ENCODE measurements at regions not wholly inside any gene's neighbourhood (a gene's known extent, or its start where the extent isn't known, plus 50 kb on each side); places are given as distances from the start of the nearest gene placed in this dataset.

DNA sequence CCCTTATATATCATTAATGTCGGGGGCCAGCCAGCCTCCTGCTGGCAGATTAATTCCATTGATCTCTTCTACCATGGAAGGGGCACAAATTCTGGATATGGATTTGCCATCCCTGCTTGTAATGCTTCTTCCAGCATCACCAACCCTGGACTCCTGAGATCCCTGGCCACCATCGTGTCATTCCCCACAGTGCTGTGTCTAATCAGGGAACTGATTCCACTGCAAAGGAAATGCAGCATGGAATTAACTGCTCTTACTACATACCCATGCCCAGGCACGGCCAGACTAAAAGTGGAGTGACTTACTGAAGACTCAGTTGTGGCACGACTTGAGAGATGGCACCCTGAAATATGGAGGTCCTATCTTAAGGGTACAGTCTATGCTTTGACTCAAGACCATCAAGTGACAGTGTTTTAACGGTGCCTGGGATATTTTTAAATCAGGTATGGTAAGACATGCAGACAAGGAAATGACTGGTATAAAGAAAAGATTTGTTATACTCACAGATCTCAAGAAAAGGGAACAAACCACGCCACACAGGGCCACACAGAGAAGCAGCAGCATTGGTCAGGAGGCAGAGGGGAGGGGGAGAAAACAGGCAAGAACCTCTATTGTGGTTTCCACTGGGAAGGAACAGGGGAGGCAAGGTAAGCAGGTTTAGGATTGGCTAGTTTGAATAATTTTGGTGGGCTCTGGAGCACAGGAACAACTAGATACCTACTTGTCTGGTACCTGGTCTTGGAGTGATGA lies 65.1 kb downstream of the IGLL5 start:
- Histone ChIP-seq H3K4me3 (ENCODE audit: low read length in 2 of 2) (no peak overlapping the region), H2BK120ac (ENCODE audit: low read depth, low read length) (no peak overlapping the region), H2BK12ac (ENCODE audit: low read length) (no peak overlapping the region), H3K79me1 (ENCODE audit: low read depth, low read length) (no peaks in the 10 kb centered on the region), H2AK5ac (ENCODE audit: low read depth, low read length) (no peak overlapping the region), H2AFZ (ENCODE audit: low read length) (no peak overlapping the region), H3K36me3 (replicated peaks in 1 of 2; ENCODE audit: control insufficient read depth in 2 of 2, insufficient read depth in 2 of 2, low read length in 2 of 2) (no peaks in the 10 kb centered on the region), H4K91ac (ENCODE audit: low read depth, low read length, poor library complexity) (no peak overlapping the region), H3K27me3 (ENCODE audit: control insufficient read depth in 3 of 3, insufficient read depth in 3 of 3, low read depth in 1 of 3, low read length in 3 of 3) (peaks cover 0 to 9% (median 3%) of the 10 kb centered on the region in 3 experiments), H2BK5ac (ENCODE audit: low read length) (no peak overlapping the region), H3K23ac (ENCODE audit: low read depth, low read length, poor library complexity) (peak overlapping the region; percentile 28), H3K4me2 (ENCODE audit: insufficient read depth, low read length, poor library complexity, severe bottlenecking) (no peak overlapping the region), H3K27ac (replicated peaks; ENCODE audit: low read length) (no peak overlapping the region), H3K9me3 (replicated peaks in 1 of 2; ENCODE audit: control insufficient read depth in 2 of 2, insufficient read depth in 1 of 2, low read depth in 1 of 2, low read length in 2 of 2) (peaks cover 0 to 5% of the 10 kb centered on the region in 2 donors), H2BK15ac (ENCODE audit: low read length) (no peak overlapping the region), H3K9ac (ENCODE audit: low read depth, low read length, poor library complexity) (no peak overlapping the region), H3K18ac (ENCODE audit: low read length) (no peak overlapping the region), H3K4ac (ENCODE audit: low read length) (no peak overlapping the region), H4K8ac (ENCODE audit: low read depth, low read length) (no peak overlapping the region), H3K4me1 (ENCODE audit: control insufficient read depth in 2 of 2, insufficient read depth in 1 of 2, low read depth in 1 of 2, low read length in 2 of 2) (peaks cover 0 to 2% of the 10 kb centered on the region in 2 donors), H3K14ac (ENCODE audit: low read length) (no peak overlapping the region)
- no CpG with 5 or more reads among the region's 6 CpGs for WGBS, 2 donors (ENCODE audit: extremely low coverage in 2 of 2, insufficient read length in 2 of 2, insufficient replicate concordance in 1 of 2)
- DNase-seq (ENCODE audit: low spot score): no peak

DNA sequence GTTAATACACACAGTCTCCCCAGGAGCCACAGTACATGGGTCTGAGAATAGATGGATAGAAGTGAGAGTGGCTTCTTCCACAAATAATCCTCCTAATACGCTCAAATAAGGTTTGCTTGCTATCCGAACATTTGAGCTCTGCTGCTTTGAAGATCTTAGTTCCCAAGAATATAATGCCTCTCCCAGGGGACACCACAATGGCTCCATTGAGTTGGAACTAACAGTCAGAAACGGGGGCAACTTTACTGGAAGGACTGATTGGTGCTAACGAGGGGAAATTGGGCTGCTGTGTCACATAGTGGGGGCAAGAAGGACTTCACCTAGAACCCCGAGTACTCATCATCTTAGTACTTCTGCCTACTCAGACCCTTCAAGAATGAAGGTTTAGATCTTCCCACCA lies 66.2 kb downstream of the IGLL5 start:
- peaks cover 0 to 5% of the 10 kb centered on the region in 2 donors for H3K9me3 ChIP-seq (replicated peaks in 1 of 2; ENCODE audit: control insufficient read depth in 2 of 2, insufficient read depth in 1 of 2, low read depth in 1 of 2, low read length in 2 of 2)
- H2BK120ac ChIP-seq (ENCODE audit: low read depth, low read length): no peak overlapping the region
- H2BK12ac ChIP-seq (ENCODE audit: low read length): no peak overlapping the region
- H2AK5ac ChIP-seq (ENCODE audit: low read depth, low read length): no peak overlapping the region
- H2BK5ac ChIP-seq (ENCODE audit: low read length): no peak overlapping the region
- no CpG with 5 or more reads among the region's 5 CpGs for WGBS, 2 donors (ENCODE audit: extremely low coverage in 2 of 2, insufficient read length in 2 of 2, insufficient replicate concordance in 1 of 2)
- no peak overlapping the region for H3K27ac ChIP-seq (replicated peaks; ENCODE audit: low read length)
- H3K4ac ChIP-seq (ENCODE audit: low read length): no peak overlapping the region
- H3K9ac ChIP-seq (ENCODE audit: low read depth, low read length, poor library complexity): no peak overlapping the region
- H2BK15ac ChIP-seq (ENCODE audit: low read length): no peak overlapping the region
- no peak overlapping the region for H3K18ac ChIP-seq (ENCODE audit: low read length)
- peaks cover 0 to 9% (median 3%) of the 10 kb centered on the region in 3 experiments for H3K27me3 ChIP-seq (ENCODE audit: control insufficient read depth in 3 of 3, insufficient read depth in 3 of 3, low read depth in 1 of 3, low read length in 3 of 3)
- no peak overlapping the region for H3K14ac ChIP-seq (ENCODE audit: low read length)
- no peaks in the 10 kb centered on the region for H3K36me3 ChIP-seq (replicated peaks in 1 of 2; ENCODE audit: control insufficient read depth in 2 of 2, insufficient read depth in 2 of 2, low read length in 2 of 2)
- H3K23ac ChIP-seq (ENCODE audit: low read depth, low read length, poor library complexity): no peak overlapping the region
- DNase-seq (ENCODE audit: low spot score): no peak
- no peak overlapping the region for H3K4me3 ChIP-seq (ENCODE audit: low read length in 2 of 2)
- H4K8ac ChIP-seq (ENCODE audit: low read depth, low read length): no peak overlapping the region
- H3K79me1 ChIP-seq (ENCODE audit: low read depth, low read length): no peaks in the 10 kb centered on the region
- no peak overlapping the region for H2AFZ ChIP-seq (ENCODE audit: low read length)
- no peak overlapping the region for H3K4me2 ChIP-seq (ENCODE audit: insufficient read depth, low read length, poor library complexity, severe bottlenecking)
- H3K4me1 ChIP-seq (ENCODE audit: control insufficient read depth in 2 of 2, insufficient read depth in 1 of 2, low read depth in 1 of 2, low read length in 2 of 2): peaks cover 0 to 2% of the 10 kb centered on the region in 2 donors
- H4K91ac ChIP-seq (ENCODE audit: low read depth, low read length, poor library complexity): no peak overlapping the region

DNA sequence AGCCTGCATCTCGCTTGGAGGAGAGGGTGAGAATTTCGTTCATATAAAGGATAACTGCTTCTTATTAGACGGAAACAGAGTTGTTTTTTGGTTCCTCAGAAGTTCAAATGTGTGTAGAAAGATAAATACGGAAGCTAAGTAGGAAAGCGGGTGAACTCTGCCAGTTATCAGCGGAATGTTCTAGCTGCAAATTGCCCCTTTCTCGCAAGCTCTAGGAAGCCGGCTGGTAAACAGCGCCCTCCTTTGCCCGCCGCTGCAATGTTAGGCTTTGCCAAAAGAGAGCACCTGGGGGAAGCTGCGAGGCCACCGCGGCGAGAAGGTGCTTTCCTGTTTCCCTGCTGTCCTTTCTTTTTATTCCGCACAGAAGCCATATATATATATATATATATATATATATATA lies 67.0 kb downstream of the IGLL5 start:
- Histone ChIP-seq H3K36me3 (replicated peaks in 1 of 2; ENCODE audit: control insufficient read depth in 2 of 2, insufficient read depth in 2 of 2, low read length in 2 of 2) (no peaks in the 10 kb centered on the region), H2AFZ (ENCODE audit: low read length) (no peak overlapping the region), H2BK15ac (ENCODE audit: low read length) (no peak overlapping the region), H2BK5ac (ENCODE audit: low read length) (no peak overlapping the region), H3K4me2 (ENCODE audit: insufficient read depth, low read length, poor library complexity, severe bottlenecking) (no peak overlapping the region), H3K9me3 (replicated peaks in 1 of 2; ENCODE audit: control insufficient read depth in 2 of 2, insufficient read depth in 1 of 2, low read depth in 1 of 2, low read length in 2 of 2) (peaks cover 0 to 5% of the 10 kb centered on the region in 2 donors), H2BK12ac (ENCODE audit: low read length) (no peak overlapping the region), H3K9ac (ENCODE audit: low read depth, low read length, poor library complexity) (no peak overlapping the region), H3K23ac (ENCODE audit: low read depth, low read length, poor library complexity) (no peak overlapping the region), H3K79me1 (ENCODE audit: low read depth, low read length) (no peaks in the 10 kb centered on the region), H3K18ac (ENCODE audit: low read length) (no peak overlapping the region), H4K91ac (ENCODE audit: low read depth, low read length, poor library complexity) (no peak overlapping the region), H3K4me1 (ENCODE audit: control insufficient read depth in 2 of 2, insufficient read depth in 1 of 2, low read depth in 1 of 2, low read length in 2 of 2) (peaks cover 0 to 2% of the 10 kb centered on the region in 2 donors), H3K27ac (replicated peaks; ENCODE audit: low read length) (no peak overlapping the region), H3K4me3 (ENCODE audit: low read length in 2 of 2) (no peak overlapping the region), H2BK120ac (ENCODE audit: low read depth, low read length) (no peak overlapping the region), H2AK5ac (ENCODE audit: low read depth, low read length) (no peak overlapping the region), H3K14ac (ENCODE audit: low read length) (no peak overlapping the region), H4K8ac (ENCODE audit: low read depth, low read length) (no peak overlapping the region), H3K27me3 (ENCODE audit: control insufficient read depth in 3 of 3, insufficient read depth in 3 of 3, low read depth in 1 of 3, low read length in 3 of 3) (peaks cover 0 to 9% (median 3%) of the 10 kb centered on the region in 3 experiments), H3K4ac (ENCODE audit: low read length) (no peak overlapping the region)
- no CpG with 5 or more reads among the region's 16 CpGs for WGBS, 2 donors (ENCODE audit: extremely low coverage in 2 of 2, insufficient read length in 2 of 2, insufficient replicate concordance in 1 of 2)
- peak; percentile 27 for DNase-seq (ENCODE audit: low spot score)

DNA sequence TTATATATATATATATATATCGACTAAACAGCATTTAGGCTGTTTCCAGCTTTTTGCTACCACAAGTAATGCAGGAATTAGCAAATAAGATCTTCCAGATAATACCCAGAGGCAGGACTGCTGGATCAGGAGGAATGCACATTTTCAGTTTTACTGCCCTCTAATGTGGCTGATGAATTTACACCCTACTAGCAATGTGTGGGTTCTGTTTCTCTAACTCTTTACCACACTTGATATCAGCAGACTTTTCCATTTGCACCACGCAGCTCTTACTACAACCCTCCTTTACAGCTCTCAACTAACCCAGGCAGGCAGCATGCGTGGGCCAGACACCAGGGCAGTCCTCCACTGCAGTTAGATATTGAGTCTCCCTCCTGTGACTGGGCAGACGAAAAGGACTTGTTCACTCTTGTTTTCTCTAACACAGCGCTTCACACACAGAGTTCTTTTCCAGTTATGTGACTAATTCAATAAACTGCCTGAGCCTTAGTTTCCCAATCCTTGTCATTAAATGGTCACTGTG lies 67.7 kb downstream of the IGLL5 start:
- Histone ChIP-seq H3K36me3 (replicated peaks in 1 of 2; ENCODE audit: control insufficient read depth in 2 of 2, insufficient read depth in 2 of 2, low read length in 2 of 2) (no peaks in the 10 kb centered on the region), H2AFZ (ENCODE audit: low read length) (no peak overlapping the region), H2BK15ac (ENCODE audit: low read length) (no peak overlapping the region), H3K4me2 (ENCODE audit: insufficient read depth, low read length, poor library complexity, severe bottlenecking) (no peak overlapping the region), H3K4me1 (ENCODE audit: control insufficient read depth in 2 of 2, insufficient read depth in 1 of 2, low read depth in 1 of 2, low read length in 2 of 2) (peaks cover 0 to 2% of the 10 kb centered on the region in 2 donors), H4K91ac (ENCODE audit: low read depth, low read length, poor library complexity) (no peak overlapping the region), H4K8ac (ENCODE audit: low read depth, low read length) (no peak overlapping the region), H2BK120ac (ENCODE audit: low read depth, low read length) (no peak overlapping the region), H3K18ac (ENCODE audit: low read length) (no peak overlapping the region), H3K9me3 (replicated peaks in 1 of 2; ENCODE audit: control insufficient read depth in 2 of 2, insufficient read depth in 1 of 2, low read depth in 1 of 2, low read length in 2 of 2) (peaks cover 0 to 5% of the 10 kb centered on the region in 2 donors), H3K9ac (ENCODE audit: low read depth, low read length, poor library complexity) (no peak overlapping the region), H2BK5ac (ENCODE audit: low read length) (no peak overlapping the region), H3K14ac (ENCODE audit: low read length) (no peak overlapping the region), H3K27ac (replicated peaks; ENCODE audit: low read length) (no peak overlapping the region), H3K4ac (ENCODE audit: low read length) (no peak overlapping the region), H2AK5ac (ENCODE audit: low read depth, low read length) (no peak overlapping the region), H3K79me1 (ENCODE audit: low read depth, low read length) (no peaks in the 10 kb centered on the region), H2BK12ac (ENCODE audit: low read length) (no peak overlapping the region), H3K23ac (ENCODE audit: low read depth, low read length, poor library complexity) (no peak overlapping the region), H3K4me3 (ENCODE audit: low read length in 2 of 2) (no peak overlapping the region), H3K27me3 (ENCODE audit: control insufficient read depth in 3 of 3, insufficient read depth in 3 of 3, low read depth in 1 of 3, low read length in 3 of 3) (peaks cover 0 to 9% (median 3%) of the 10 kb centered on the region in 3 experiments)
- WGBS, 2 donors (ENCODE audit: extremely low coverage in 2 of 2, insufficient read length in 2 of 2, insufficient replicate concordance in 1 of 2): no CpG with 5 or more reads among the region's 5 CpGs
- no peak for DNase-seq (ENCODE audit: low spot score)
